ENCODE measurements at regions not wholly inside any gene's neighbourhood (a gene's known extent, or its start where the extent isn't known, plus 50 kb on each side); places are given as distances from the start of the nearest gene placed in this dataset.
"Not testable (repeated sequence)": the region's sequence is repeated elsewhere in the genome, so short reads cannot be mapped to it uniquely, and the experiment has no call there.

DNA sequence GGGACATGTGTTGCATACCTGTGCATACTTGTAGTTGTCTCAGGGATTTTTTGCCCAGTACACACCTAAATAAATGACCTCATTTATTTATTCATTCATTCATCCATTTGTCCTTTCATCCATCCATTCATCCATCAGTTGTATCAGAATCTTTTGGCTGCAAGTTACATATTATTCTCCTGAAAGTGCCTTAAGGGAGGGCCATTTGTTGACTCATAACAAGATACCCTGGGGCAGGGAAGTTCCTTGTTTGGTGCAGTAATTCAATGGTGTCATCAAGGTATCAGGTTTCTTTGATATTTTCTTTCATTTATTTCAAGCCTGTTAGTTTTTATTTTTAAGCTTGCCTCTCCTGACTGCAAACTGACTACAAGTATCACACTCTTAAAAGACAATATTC, 597.9 kb upstream of the TLE4 start:
- DNase-seq (ENCODE audit: low read depth) = no peak

GRCh38 chr9:78982849-78983248, 588.9 kb upstream of the TLE4 start:
- DNase-seq (ENCODE audit: low read depth) = no peak

DNA sequence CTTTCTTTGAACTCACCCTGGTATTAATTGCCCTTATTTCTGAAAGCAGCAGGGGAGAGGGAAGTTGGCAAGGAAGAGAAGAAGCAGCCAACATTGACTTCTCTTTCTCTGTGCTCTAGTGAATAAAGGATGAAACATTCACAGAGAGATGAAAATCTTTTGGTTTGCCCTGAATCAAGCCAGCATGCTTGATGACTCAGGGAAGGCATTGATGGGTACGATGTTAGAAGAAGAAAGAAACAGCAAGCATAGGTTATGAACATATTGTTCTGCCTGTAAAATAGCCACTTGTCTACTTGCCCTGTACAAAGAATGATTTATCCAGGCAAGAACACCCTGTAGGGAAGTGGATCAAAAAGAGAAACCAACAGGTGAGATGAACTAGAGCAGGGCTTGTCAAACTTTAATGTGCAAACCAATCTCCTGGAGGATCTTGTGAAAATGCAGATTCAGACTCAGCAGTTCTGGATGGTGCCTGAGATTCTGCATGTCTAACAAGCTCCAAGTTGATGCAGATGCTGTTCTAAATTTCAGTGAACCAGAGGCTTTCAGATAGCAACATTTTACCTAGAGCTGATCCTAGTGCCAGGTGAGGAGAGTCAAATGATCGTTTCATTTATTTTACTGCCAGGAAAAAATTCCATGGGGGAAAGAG, 586.6 kb upstream of the TLE4 start:
- DNase-seq (ENCODE audit: low read depth) = no peak

- no peak for DNase-seq (ENCODE audit: low read depth)
Observed at GRCh38 chr9:78986446-78986845, 585.3 kb upstream of the TLE4 start.

- DNase-seq (ENCODE audit: low read depth) = no peak
Observed at GRCh38 chr9:78989031-78989658, 582.6 kb upstream of the TLE4 start.

GRCh38 chr9:78994471-78994870, 577.3 kb upstream of the TLE4 start:
- DNase-seq (ENCODE audit: low read depth) = no peak

GRCh38 chr9:78994974-78995373, 576.8 kb upstream of the TLE4 start:
- DNase-seq (ENCODE audit: low read depth) = not testable (repeated sequence)

- DNase-seq (ENCODE audit: low read depth) = no peak
Observed at GRCh38 chr9:78997296-78997695, 574.5 kb upstream of the TLE4 start.

GRCh38 chr9:79000230-79001002, 571.3 kb upstream of the TLE4 start:
- no peak for DNase-seq (ENCODE audit: low read depth)

DNA sequence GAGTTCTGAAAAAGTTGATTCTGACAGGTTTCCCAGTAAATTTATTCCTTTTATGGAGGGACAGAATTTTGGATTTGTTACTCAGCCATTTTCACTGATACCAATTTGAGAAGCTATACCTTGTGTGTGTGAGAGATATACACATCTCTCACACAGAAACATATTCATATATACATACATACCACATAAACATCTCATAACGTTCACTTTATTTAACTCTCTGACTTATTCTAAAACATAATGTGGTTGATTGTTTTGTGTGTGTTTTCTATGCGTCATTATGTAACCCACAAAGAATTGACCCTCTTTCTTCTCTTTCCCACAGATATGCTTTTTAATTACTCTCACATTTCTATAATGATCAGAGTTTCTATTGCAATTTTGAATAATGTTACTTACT, 570.8 kb upstream of the TLE4 start:
- DNase-seq (ENCODE audit: low read depth) = no peak

DNA sequence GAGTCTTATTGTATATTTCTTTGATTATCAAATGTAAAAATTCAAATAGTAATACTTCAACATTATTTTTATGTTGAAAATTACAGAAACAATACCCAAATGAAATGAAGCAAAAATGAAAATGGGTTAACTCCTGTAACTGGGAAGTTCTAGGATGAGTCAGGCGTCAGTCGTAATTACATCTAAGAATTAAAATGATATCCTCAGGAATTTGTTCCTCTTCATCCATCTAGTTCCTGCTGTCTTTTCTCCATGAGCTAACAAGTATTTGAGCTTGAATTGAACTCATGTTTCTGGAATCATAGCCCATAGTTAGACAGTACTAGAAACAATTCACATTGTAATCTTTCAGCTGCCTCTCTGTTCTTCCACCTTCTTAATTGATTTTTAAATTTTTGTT, 568.3 kb upstream of the TLE4 start:
- DNase-seq (ENCODE audit: low read depth) = no peak

DNA sequence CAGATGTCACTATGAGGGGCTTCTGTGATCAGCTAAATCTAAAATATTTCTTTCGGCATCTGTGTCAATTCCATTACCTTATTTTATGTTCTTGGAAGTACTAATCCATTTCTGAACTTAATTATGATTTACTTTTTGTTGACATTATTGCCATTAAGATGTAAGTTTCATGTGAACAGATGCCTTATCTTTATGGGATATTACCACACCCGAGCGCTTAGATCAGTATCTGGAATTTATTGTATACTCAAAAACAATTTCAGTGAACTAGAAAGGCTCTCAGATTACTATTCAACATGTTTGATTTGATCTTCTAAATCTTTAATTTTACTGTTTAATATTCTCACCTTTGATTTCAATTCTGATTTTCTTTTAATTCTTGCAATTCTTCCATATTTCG, 567.7 kb upstream of the TLE4 start:
- DNase-seq (ENCODE audit: low read depth) = no peak

DNA sequence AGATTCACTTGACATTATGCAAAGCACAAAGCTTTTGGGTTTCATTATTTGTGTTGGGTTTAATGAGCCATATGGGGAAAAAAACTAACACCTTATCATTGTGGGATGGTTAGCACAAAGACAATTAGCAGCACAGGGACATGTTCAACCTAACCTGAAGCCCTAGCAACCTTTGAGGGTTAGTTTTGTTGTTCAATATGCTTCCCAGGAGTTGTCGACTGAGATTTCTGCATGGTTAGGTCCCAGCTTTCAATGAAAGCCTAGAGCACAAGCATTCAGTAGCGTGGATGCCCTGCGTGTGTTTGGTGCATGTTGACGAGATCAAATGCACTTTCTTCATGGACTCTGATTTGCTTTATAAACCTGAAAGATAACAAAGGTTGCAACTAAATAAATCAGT, 565.2 kb upstream of the TLE4 start:
- DNase-seq (ENCODE audit: low read depth) = no peak

GRCh38 chr9:79007701-79008483, 563.9 kb upstream of the TLE4 start:
- DNase-seq (ENCODE audit: low read depth) = no peak

DNA sequence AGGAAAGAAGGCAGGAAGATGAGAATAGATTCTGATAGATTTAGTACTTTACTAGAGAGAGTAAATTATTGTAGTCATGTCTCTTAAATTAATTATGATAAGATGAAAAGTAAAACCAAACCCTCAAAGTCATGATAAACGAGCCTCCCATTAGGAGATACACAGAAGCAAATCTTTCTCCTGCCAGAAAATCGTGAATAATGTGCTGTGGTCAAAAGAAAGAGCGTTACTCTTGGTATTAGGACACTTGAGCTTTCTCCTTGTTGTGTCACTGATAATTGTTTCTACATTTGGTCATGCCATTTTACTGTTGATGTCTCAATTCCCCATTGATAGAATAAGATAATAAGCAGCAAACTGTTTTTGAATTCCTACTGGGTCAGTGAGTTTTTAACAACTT, 562.8 kb upstream of the TLE4 start:
- DNase-seq (ENCODE audit: low read depth) = no peak

- DNase-seq (ENCODE audit: low read depth) = no peak
Observed at GRCh38 chr9:79011461-79011860, 560.3 kb upstream of the TLE4 start.

- no peak for DNase-seq (ENCODE audit: low read depth)
Observed at GRCh38 chr9:79012561-79012960, 559.2 kb upstream of the TLE4 start.

DNA sequence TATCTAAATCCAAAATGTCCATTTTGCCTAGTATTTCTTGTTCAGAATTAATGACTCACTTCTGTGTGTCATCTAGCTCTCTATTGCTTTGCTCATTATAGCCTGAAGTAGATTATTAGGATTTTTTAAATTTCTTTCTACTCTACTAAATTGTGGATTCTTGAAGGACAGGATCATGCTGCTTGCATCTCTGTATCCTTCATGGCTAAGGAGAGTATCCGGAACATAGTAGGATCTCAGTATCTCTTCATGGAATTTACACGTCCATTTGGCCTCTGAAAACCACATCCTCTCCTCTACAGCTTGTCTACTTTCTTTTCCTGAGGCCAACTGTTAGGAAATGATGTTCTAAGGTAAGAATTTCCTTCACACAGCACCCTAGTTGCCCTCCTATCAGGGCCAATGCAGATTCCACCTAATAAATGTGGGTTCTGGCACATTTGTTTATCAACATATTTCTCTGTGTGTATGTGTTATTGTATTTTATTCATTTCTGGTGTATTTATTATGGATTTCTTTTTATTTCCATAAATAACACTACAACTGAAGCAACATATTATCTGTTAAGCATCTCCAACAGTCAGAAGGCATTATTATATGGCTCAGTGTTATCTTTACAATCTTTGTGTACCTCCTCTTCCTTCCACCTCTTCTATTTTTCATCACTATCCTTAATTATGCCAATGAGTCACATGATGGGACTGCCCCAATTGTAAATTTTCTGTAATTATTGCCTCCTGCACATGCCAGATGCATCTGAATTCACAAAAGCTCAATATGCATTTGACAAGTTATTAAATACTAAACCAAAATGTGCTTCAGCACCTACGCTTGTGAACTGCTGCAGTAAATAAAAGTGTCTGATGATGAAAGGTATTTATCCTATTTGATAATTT, 557.8 kb upstream of the TLE4 start:
- no peak for DNase-seq (ENCODE audit: low read depth)

- no peak for DNase-seq (ENCODE audit: low read depth)
Observed at GRCh38 chr9:79014929-79015699, 556.7 kb upstream of the TLE4 start.

DNA sequence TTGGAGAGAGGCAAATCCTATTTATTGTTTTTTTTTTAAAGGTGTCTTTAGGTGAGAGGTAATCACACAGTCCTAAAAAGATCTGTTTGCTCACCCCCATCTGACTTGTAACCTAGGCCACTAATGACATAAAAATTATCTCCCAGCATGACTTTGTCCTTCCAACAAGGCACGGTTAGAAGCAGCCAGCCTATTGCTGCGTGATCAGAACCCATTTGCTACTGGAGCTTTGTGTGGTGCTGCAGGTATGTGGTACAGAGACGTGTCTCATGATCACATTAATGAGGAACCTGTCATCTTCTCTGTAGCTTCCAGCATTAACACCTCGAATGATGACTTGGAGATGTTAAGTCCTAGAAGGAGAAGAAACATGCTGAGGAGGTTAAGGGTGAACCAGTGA, 555.8 kb upstream of the TLE4 start:
- no peak for DNase-seq (ENCODE audit: low read depth)

DNA sequence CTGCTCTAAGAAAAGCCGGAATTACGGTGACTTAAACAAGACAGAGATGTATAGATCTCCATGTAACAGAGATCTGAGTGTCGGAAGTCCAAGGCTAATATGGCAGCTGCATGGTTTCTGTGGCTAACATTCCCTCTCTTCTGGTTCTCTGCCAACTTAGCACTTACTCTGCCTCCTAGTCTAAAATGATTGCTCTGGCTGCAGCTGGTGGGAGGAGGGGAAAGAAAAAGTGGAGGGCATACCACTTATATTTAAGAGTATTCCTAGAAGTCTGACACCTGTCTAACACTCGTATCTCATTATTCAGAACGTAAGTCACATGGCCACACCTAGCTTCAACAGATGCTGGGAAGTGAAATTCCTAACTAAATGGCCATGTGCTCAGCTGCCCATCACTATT, 551.5 kb upstream of the TLE4 start:
- DNase-seq (ENCODE audit: low read depth) = no peak

Data from stimulated activated CD8-positive, alpha-beta memory T cell treated with anti-CD3 and anti-CD28 coated beads, Interleukin-15, amount 100 ng/mL, for 24 hours (primary cell).